ENCODE measurements at regions not wholly inside any gene's neighbourhood (a gene's known extent, or its start where the extent isn't known, plus 50 kb on each side); places are given as distances from the start of the nearest gene placed in this dataset.

GRCh38 chr3:181782306-181782954 lies 70.7 kb downstream of the SOX2 start:
- no peak overlapping the region for H3K4me3 ChIP-seq
- no peaks in the 10 kb centered on the region for H3F3A ChIP-seq (ENCODE audit: insufficient read depth)
- no peaks in the 10 kb centered on the region for H3K9me2 ChIP-seq (ENCODE audit: insufficient read depth)
- no peaks in the 10 kb centered on the region for H3K4me1 ChIP-seq (ENCODE audit: insufficient read depth)
- WGBS, 2 experiments (ENCODE audit: low coverage in 1 of 2, low lambda C conversion rate in 2 of 2, missing lambda C conversion rate in 2 of 2): 0% methylated on average over 1 of the region's 1 CpG
- H3K27ac ChIP-seq: no peak overlapping the region
- H4K20me1 ChIP-seq (ENCODE audit: insufficient read depth): no peaks in the 10 kb centered on the region
- no peaks in the 10 kb centered on the region for H3K36me3 ChIP-seq (ENCODE audit: low read depth)
- H3K27me3 ChIP-seq (replicated peaks; ENCODE audit: insufficient read depth): no peaks in the 10 kb centered on the region
- no peak overlapping the region for H2AFZ ChIP-seq
- in situ Hi-C loops (cut with MboI): no loop called here
- H3K9ac ChIP-seq: no peak overlapping the region
- H3K9me3 ChIP-seq (ENCODE audit: low read depth): no peaks in the 10 kb centered on the region
- no peak for TF ChIP-seq EZH2 (IDR thresholded peaks at IDR 0.05; ENCODE audit: insufficient read depth, poor library complexity, severe bottlenecking)
- no peak for TF ChIP-seq EZH2phosphoT487 (IDR thresholded peaks at IDR 0.05; ENCODE audit: insufficient read depth, low read depth)
- DNase-seq: peak; percentile 5
- H3K4me2 ChIP-seq (ENCODE audit: unreplicated experiment): peak overlapping the region; percentile 25
- no peaks in the 10 kb centered on the region for H3K79me2 ChIP-seq (ENCODE audit: insufficient read depth)

- H4K20me1 ChIP-seq (ENCODE audit: insufficient read depth): no peaks in the 10 kb centered on the region
- H2AFZ ChIP-seq: no peak overlapping the region
- H3K9ac ChIP-seq: no peak overlapping the region
- H3F3A ChIP-seq (ENCODE audit: insufficient read depth): no peaks in the 10 kb centered on the region
- no peaks in the 10 kb centered on the region for H3K4me1 ChIP-seq (ENCODE audit: insufficient read depth)
- WGBS, 2 experiments (ENCODE audit: low coverage in 1 of 2, low lambda C conversion rate in 2 of 2, missing lambda C conversion rate in 2 of 2): 12 to 17% methylated on average over 7 of the region's 7 CpGs
- in situ Hi-C loops (cut with MboI): no loop called here
- H3K9me3 ChIP-seq (ENCODE audit: low read depth): no peaks in the 10 kb centered on the region
- no peak overlapping the region for H3K4me3 ChIP-seq
- no peaks in the 10 kb centered on the region for H3K9me2 ChIP-seq (ENCODE audit: insufficient read depth)
- H3K27ac ChIP-seq: no peak overlapping the region
- TF ChIP-seq EZH2phosphoT487 (IDR thresholded peaks at IDR 0.05; ENCODE audit: insufficient read depth, low read depth): no peak
- TF ChIP-seq EZH2 (IDR thresholded peaks at IDR 0.05; ENCODE audit: insufficient read depth, poor library complexity, severe bottlenecking): no peak
- H3K27me3 ChIP-seq (replicated peaks; ENCODE audit: insufficient read depth): no peaks in the 10 kb centered on the region
- H3K79me2 ChIP-seq (ENCODE audit: insufficient read depth): no peaks in the 10 kb centered on the region
- no peaks in the 10 kb centered on the region for H3K36me3 ChIP-seq (ENCODE audit: low read depth)
- no peak overlapping the region for H3K4me2 ChIP-seq (ENCODE audit: unreplicated experiment)
- DNase-seq: no peak
These were observed 78.8 kb downstream of the SOX2 start for GRCh38 chr3:181790561-181790960.

GRCh38 chr3:181791056-181791955 lies 79.6 kb downstream of the SOX2 start:
- Histone ChIP-seq H3K4me2 (ENCODE audit: unreplicated experiment) (no peak overlapping the region), H3K4me1 (ENCODE audit: insufficient read depth) (no peaks in the 10 kb centered on the region), H3K9ac (no peak overlapping the region), H3K9me3 (ENCODE audit: low read depth) (no peaks in the 10 kb centered on the region), H3F3A (ENCODE audit: insufficient read depth) (no peaks in the 10 kb centered on the region), H3K27me3 (replicated peaks; ENCODE audit: insufficient read depth) (no peaks in the 10 kb centered on the region), H3K36me3 (ENCODE audit: low read depth) (no peaks in the 10 kb centered on the region), H2AFZ (no peak overlapping the region), H4K20me1 (ENCODE audit: insufficient read depth) (no peaks in the 10 kb centered on the region), H3K4me3 (no peak overlapping the region), H3K9me2 (ENCODE audit: insufficient read depth) (no peaks in the 10 kb centered on the region), H3K27ac (no peak overlapping the region), H3K79me2 (ENCODE audit: insufficient read depth) (no peaks in the 10 kb centered on the region)
- DNase-seq: no peak
- WGBS, 2 experiments (ENCODE audit: low coverage in 1 of 2, low lambda C conversion rate in 2 of 2, missing lambda C conversion rate in 2 of 2): 0 to 2% methylated on average over 6 to 7 of the region's 7 CpGs
- no peak for TF ChIP-seq EZH2phosphoT487 (IDR thresholded peaks at IDR 0.05; ENCODE audit: insufficient read depth, low read depth)
- no peak for TF ChIP-seq EZH2 (IDR thresholded peaks at IDR 0.05; ENCODE audit: insufficient read depth, poor library complexity, severe bottlenecking)
- in situ Hi-C loops (cut with MboI): no loop called here

GRCh38 chr3:181793006-181793405 lies 81.3 kb downstream of the SOX2 start:
- no peaks in the 10 kb centered on the region for H4K20me1 ChIP-seq (ENCODE audit: insufficient read depth)
- no peak for DNase-seq
- WGBS, 2 experiments (ENCODE audit: low coverage in 1 of 2, low lambda C conversion rate in 2 of 2, missing lambda C conversion rate in 2 of 2): 7 to 10% methylated on average over 7 of the region's 7 CpGs
- H3K9me2 ChIP-seq (ENCODE audit: insufficient read depth): no peaks in the 10 kb centered on the region
- no peaks in the 10 kb centered on the region for H3F3A ChIP-seq (ENCODE audit: insufficient read depth)
- in situ Hi-C loops (cut with MboI): no loop called here
- no peaks in the 10 kb centered on the region for H3K4me1 ChIP-seq (ENCODE audit: insufficient read depth)
- no peak overlapping the region for H3K9ac ChIP-seq
- H2AFZ ChIP-seq: no peak overlapping the region
- H3K79me2 ChIP-seq (ENCODE audit: insufficient read depth): no peaks in the 10 kb centered on the region
- no peak overlapping the region for H3K27ac ChIP-seq
- no peak overlapping the region for H3K4me3 ChIP-seq
- no peaks in the 10 kb centered on the region for H3K27me3 ChIP-seq (replicated peaks; ENCODE audit: insufficient read depth)
- no peaks in the 10 kb centered on the region for H3K36me3 ChIP-seq (ENCODE audit: low read depth)
- TF ChIP-seq EZH2 (IDR thresholded peaks at IDR 0.05; ENCODE audit: insufficient read depth, poor library complexity, severe bottlenecking) (no peak), EZH2phosphoT487 (IDR thresholded peaks at IDR 0.05; ENCODE audit: insufficient read depth, low read depth) (no peak)
- no peak overlapping the region for H3K4me2 ChIP-seq (ENCODE audit: unreplicated experiment)
- no peaks in the 10 kb centered on the region for H3K9me3 ChIP-seq (ENCODE audit: low read depth)

All from GM23248 (cell line).